Hematopoietic multipotent progenitor cell treated with erythropoietin and hydrocortisone succinate and interleukin-3 and kit ligand, for 6 days (in vitro differentiated cells): ENCODE measurements at regions not wholly inside any gene's neighbourhood (a gene's known extent, or its start where the extent isn't known, plus 50 kb on each side); places are given as distances from the start of the nearest gene placed in this dataset.

ENCODE experiments used
- DNase-seq: peaks from one replicate; pipeline ENCODE4 v3.0.0-alpha.2; 2015

DNA sequence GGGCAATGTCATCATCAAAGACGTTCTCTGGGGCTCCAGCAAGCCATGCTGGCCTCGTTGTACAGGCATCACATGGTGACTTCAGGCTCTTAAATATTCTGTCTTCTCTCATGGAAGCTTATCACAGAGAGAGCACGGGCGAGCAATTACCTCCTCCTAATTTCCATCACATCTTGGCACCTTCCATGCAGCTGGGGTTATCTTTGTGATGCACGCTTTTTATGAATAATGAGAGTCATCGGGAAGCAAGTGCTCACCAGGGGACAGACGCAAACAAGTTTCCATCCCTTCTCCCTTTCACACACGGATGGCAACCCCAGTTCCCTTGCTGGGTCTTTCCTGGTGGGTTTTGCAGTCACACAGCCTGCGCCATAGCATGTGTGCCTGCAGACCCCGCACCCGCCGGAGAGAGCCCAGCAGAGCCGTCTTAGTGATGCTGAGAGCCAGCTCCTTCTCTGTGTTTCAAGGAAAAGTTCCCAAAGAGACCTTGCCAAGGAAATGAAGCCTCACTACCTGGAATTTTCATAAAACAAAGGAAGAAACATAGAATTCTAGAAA, 116.3 kb upstream of the AFDN start:
- no peak for DNase-seq

DNA sequence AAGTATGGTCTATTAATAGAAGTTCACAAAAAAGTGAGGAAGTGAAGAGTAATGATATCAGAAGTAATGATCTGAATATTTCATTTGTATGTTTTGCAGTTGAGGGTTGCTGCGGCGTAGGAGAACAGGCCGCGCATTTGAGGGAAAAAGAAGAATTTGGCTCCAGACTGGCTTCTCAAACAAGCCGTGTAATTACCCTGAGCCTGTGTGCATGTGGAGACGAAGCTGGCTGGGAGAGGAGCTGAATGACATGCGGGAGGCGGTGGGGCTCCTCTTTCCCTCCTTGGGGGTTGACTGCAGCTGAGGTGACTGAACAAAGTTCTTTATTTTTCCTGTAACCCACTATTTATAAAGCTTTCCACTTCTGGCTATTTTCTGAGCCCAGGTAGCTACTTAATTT, 115.5 kb upstream of the AFDN start:
- no peak for DNase-seq

DNA sequence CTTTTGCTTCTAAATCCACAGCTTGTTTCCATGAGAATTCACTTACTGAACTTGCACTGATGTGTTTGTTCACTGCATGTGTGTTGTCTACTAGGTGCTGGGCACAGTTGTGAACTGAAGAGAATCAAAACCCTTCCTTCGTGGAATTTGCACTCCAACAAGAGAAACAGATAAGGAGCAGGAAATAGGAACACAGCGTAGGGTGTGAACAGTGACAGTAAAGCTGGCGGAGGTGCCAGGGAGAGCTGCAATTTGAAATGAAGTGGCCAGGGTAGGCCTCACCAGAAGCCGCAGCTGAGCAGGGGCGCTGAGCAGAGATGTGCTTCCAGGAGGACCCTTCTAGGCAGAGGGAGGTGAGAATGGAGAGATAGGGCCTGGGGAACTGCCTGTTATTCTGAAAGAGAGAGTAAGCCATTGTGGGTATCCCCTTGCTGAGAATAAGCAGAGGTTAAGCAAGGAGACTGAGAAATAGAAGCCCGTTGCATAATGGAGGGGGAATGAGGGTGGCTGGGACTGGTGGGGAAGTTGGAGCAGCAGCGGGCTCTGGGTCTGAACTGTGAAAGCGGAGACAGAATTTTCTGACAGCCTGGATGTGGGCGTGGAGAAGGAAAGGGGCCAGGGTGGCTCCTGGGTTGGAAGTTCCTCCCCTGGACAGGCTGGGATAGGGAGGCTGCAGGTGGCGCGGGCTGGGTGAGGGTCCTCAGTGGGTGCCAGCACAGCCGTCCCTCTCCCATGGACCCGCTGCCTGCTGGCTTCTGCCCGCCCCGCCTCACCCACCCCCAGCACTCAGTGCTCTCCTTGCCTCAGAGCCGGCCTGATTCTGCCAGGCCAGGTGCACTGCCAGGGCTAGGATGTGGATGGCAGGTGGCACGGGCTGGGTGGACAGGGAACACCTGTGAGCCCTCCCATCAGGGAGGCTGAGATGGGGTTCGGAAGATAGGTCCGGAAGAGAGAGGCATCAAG, 114.7 kb upstream of the AFDN start:
- no peak for DNase-seq

DNA sequence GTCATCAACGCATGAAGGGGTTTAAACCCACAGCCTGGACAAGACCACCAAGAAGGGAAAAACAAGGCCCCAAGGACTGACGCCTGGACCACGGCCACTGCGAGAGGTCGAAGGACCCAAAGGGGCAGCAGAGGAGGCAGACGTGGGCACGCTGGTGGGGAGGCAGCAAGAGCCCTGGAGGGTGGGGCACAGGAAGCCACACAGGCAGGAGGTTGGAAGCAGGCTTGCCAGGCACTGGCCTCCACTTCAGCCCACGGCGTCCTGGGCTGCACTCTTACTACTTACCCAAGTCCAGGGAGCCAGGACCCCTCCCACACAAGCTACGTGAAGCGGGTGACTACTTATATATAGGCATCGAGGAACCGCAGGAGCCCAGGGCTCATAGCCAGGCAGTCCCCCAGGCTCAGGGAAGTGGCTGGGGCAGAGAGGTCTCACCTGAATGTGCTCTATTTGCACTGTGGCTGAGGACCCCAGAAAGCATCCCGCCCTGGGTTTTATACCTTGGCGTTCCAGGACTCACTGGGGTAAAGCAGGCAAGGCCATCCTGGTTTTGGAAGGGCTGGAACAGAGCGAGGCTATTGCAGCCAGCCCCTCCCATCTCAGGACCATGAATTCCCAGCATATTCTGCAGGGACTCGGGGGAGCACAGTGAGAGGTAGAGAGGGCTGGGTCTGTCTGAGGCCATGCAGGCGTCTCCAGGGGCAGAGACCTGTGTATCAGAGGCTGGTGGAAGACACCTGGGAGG, 113.8 kb upstream of the AFDN start:
- DNase-seq, result no peak

GRCh38 chr6:167714152-167714551, 112.6 kb upstream of the AFDN start:
- no peak for DNase-seq

DNA sequence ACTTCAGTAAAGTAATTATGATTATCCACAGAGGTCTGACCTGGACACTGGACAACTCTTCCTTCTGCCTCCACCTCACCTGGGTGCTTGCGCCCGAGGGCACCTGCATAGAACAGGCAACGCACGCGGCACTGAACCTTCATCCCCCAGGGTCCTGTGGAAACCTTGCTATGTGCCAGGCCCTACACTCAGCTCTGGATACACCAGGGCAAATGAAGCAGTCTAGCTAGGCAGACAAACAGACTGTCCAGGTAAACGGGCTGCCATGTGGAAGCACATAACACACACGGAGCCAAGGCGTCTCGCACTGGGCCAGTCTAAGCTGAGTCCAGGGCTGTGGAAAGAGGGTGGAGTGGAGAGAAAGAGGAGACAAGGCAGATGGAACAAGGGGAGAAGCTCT, 109.3 kb upstream of the AFDN start:
- no peak for DNase-seq

GRCh38 chr6:167717867-167718266, 108.8 kb upstream of the AFDN start:
- DNase-seq, result no peak

- no peak for DNase-seq
Measured at GRCh38 chr6:167719920-167720319, 106.8 kb upstream of the AFDN start.

DNA sequence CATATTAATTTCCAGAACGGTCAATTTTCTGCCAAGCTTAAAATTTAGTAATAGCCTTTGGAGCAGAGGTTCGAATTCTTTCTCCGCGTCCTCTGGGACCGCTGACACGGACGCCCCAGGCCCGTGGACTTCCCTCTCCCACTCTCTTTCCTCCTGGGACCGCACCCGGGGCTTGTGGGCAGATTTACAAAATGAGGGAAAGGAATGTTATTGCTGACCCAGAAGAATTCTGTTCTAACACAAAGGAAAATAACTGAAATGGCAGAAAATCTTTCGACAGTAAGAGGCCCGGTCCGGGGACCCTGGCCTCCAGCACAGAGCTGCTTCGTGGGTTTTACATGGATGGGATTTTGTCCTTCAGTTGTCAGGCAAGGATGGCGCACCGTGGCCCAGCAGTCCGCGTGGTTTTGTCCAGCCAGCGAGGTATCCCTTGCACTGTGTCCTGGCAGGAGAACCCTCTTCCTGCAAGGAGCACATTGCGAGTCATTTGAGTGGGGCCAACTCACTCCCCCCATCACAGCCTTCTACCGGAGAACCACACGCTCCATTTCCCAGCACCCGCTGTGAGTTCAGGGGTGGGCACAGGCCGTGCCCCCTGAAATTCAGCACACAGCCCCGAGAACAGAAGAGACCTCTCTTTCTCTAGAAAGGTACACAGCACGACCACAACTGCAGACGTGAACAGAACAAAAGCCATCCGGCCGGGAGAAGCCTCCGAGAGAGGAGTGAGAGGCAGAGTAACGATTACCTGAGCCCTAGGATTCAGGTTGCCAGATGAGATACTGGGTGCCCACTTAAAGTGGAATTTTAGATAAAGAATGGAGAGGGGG, 106.0 kb upstream of the AFDN start:
- DNase-seq, result no peak

DNA sequence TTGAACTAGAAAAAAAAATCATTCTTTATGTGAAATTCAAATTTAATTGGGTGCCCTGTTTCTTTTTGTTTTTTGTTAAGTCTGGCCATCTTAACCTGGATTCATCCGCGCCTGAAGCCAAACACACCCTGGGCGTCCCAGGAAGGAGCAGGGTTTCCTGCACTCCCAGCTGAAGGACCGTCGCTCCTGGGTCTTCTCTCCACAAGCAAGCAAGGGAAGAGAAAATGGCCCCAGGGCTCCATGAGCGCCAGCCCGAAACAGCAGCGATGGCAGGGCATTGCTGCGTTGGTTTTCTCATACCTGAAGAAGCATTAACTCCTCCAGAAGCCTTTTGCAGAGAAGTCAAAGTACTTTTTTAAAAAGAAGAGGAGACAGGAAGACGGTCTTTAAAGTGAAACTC, 105.4 kb upstream of the AFDN start:
- no peak for DNase-seq

DNA sequence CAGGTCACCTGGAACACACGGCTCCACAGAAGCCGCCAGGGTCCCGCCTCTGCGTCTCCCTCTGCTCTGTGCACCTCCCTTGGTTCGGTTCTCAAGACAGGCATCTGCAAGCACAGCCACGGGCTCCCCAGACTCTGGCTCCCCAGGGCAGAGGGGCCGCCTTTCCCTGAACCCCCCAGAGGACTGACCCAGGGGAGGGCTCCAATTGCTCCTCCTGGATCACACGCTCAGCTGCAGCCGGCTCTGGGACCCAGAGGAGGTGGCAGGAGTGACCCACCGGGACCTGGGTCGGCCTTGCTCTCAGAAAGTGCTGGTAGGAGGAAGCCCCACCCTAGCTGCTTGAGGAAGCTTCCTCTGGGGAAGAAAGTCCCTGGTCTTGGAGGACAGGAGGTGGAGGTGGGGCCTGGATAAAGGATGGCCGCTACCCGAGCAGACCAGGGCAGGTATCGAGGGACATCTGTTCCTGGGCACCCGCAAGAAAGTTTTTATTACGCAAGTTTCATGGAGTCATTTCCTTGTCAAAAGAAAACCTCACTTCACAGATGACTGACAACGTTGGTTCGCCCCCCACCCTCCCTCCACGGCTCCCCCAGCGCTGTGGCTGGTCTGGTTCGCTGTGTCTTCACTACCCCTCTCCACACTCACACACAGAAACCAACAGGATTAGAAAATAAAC, 103.9 kb upstream of the AFDN start:
- no peak for DNase-seq

DNA sequence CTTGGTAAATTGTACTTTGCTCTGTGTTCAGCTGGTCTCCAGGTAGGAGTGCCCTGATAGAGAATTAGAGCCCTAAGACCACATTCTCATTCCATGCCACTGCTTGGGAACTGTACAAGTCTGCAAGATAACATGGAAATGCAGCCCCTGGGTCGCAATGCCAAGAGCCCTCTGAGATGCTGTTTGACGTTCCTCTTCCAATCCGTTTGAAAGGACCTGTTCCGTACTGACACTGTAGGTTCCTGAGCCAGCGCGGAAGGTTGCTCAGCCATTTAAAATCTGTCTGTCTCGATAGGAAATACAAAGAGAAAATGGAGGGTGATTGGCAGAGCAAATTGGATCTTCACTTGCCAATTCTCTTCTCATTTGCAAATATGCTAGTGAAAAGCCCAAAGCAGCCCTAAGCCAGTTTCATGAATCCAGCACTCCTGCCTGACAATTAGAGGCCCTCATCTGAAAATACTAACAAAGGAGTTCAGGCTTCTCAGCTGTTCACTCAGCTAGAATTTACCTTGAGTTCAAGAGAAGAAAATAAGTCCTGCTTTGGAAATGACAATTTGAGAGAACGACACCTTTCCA, 100.6 kb upstream of the AFDN start:
- DNase-seq, result no peak

- DNase-seq, result no peak
Measured at GRCh38 chr6:167730441-167730840, 96.3 kb upstream of the AFDN start.

DNA sequence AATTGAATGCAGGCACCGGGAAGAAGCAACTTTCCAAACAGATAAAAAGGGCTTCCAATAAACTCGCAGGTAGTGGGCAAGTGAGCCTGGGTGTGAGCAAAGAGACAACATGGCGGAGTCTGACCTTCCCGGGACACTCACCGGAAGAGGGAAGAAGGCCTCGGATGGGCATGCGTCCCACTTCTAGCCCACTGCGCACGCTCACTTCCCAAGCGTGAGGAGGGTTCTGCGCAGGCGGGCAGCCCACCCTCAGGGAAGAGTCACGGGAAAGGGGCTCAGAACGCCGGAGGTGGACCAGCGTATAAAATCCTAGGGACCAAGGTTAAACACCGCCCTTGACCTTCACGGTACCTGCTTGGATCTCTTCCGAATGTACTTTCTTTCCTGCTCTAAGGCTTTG, 95.5 kb upstream of the AFDN start:
- DNase-seq, result no peak

GRCh38 chr6:167731731-167732422, 94.8 kb upstream of the AFDN start:
- DNase-seq, result no peak

GRCh38 chr6:167733740-167734661, 92.7 kb upstream of the AFDN start:
- no peak for DNase-seq

DNA sequence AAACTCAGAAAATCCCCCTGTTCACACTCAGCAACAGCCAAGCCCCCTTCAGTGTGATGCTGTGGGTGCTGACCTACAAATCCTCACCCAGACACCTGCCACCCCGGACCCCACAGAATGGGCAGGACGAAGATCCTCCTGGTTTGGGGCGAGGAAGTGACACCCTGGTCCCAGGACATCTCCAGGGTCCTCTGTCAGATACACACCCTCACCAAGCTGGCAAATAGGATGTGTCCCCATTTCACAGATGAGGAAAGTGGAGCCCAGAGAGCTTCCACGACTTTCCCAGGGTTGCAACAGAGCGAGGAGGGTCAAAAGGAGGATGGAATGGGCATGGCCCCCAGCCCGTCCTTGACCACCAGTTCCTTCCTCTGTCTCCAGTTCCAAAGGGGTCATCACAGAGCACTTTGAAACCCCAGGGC, 92.0 kb upstream of the AFDN start:
- DNase-seq, result no peak

DNA sequence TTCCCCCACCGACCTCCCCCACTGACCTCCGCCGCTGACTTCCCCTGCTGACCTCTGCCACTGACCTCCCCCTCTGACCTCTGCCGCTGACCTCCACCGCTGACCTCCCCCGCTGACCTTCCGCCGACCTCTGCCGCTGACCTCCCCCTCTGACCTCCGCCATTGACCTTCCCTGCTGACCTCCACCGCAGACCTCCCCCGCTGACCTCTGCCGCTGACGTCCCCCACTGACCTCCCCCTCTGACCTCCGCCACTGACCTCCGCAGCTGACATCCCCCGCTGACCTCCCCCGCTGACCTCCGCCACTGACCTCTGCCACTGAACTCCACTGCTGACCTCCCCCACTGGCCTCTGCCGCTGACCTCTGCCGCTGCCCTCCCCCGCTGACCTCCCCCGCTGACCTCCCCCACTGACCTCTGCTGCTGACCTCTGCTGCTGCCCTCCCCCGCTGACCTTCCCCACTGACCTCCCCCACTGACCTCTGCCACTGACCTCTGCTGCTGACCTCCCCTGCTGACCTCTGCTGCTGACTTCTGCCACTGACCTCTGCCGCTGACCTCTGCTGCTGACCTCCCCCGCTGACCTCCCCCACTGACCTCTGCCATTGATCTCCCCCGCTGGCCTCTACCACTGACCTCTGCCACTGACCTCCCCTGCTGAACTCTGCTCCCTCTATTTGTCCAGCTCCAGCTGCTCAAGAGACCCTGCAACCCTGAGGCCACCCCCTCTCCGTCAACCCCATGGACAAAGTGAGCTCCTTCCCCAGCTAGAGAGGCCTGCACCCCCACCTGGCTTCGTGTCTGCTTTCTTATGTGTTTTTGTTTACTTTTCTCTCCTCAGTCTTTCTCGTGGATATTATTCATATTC, 91.4 kb upstream of the AFDN start:
- DNase-seq, result no peak

GRCh38 chr6:167735951-167736288, 90.8 kb upstream of the AFDN start:
- no peak for DNase-seq
